WTC11 (cell line): ENCODE measurements at regions not wholly inside any gene's neighbourhood (a gene's known extent, or its start where the extent isn't known, plus 50 kb on each side); places are given as distances from the start of the nearest gene placed in this dataset.
"Not testable (repeated sequence)": the region's sequence is repeated elsewhere in the genome, so short reads cannot be mapped to it uniquely, and the experiment has no call there.

Experiments
- ATAC-seq: fragments of 200-7000 bp; cut with Tn5 transposase; 2 replicates; pipeline ENCODE4 v1.10.0; 2021; ENCODE audit warnings: mild to moderate bottlenecking, moderate library complexity
- CTCF ChIA-PET: fragments of 300-600 bp; sonication (Branson Sonifier 250); formaldehyde crosslinking; loops from one replicate; lab custom pipeline; 2021; ENCODE audit warnings: antibody characterized with exemption; lab: Charles Lee
- POLR2A ChIA-PET: fragments of 350-600 bp; sonication (Branson Sonifier 250); formaldehyde crosslinking; loops from one replicate; lab custom pipeline; 2021; ENCODE audit warnings: antibody characterized with exemption; lab: Charles Lee
- DNase-seq: peaks from one replicate; pipeline ENCODE4 v3.0.0; 2021; ENCODE audit warnings: low spot score
- H3K27ac Mint-ChIP-seq: 2 replicates; pipeline ENCODE4 v1.8.0; 2021; ENCODE audit warnings: mixed read lengths
- H3K27me3 Mint-ChIP-seq: 2 replicates; pipeline ENCODE4 v1.8.0; 2021; ENCODE audit warnings: low read depth, mild to moderate bottlenecking, moderate library complexity, mixed read lengths
- H3K36me3 Mint-ChIP-seq: 2 replicates; pipeline ENCODE4 v1.8.0; 2021; ENCODE audit warnings: mixed read lengths
- H3K4me1 Mint-ChIP-seq: 2 replicates; pipeline ENCODE4 v1.8.0; 2022; ENCODE audit warnings: mixed read lengths
- H3K4me3 Mint-ChIP-seq: 2 replicates; pipeline ENCODE4 v1.8.0; 2021; ENCODE audit warnings: mild to moderate bottlenecking, moderate library complexity, mixed read lengths
- H3K9me3 Mint-ChIP-seq: 2 replicates; pipeline ENCODE4 v1.8.0; 2021; ENCODE audit warnings: mixed read lengths
- ATF3 ChIP-seq: sonication (generic); formaldehyde crosslinking; conservative IDR thresholded peaks from 2 replicates; pipeline ENCODE4 v1.8.1; 2022; ENCODE audit warnings: mild to moderate bottlenecking, missing genetic modification reagents
- IRF2 ChIP-seq: sonication (generic); formaldehyde crosslinking; IDR thresholded peaks from 2 replicates; pipeline ENCODE4 v1.8.0; 2022; ENCODE audit warnings: low read depth, missing genetic modification reagents, borderline replicate concordance
- NR2C2 ChIP-seq: sonication (generic); formaldehyde crosslinking; IDR thresholded peaks from 2 replicates; pipeline ENCODE4 v1.8.0; 2022; ENCODE audit warnings: mild to moderate bottlenecking, missing genetic modification reagents
- NR3C1 ChIP-seq: sonication (generic); formaldehyde crosslinking; conservative IDR thresholded peaks from 2 replicates; pipeline ENCODE4 v1.8.1; 2023; ENCODE audit warnings: low read depth, mild to moderate bottlenecking, missing genetic modification reagents
- PREB ChIP-seq: sonication (generic); formaldehyde crosslinking; IDR thresholded peaks from 2 replicates; pipeline ENCODE4 v1.8.1; 2022; ENCODE audit warnings: mild to moderate bottlenecking, missing genetic modification reagents, moderate library complexity, borderline replicate concordance
- TEAD1 ChIP-seq: sonication (generic); formaldehyde crosslinking; IDR thresholded peaks from 2 replicates; pipeline ENCODE4 v1.8.0; 2022; ENCODE audit warnings: mild to moderate bottlenecking, missing genetic modification reagents
- TEAD4 ChIP-seq: sonication (generic); formaldehyde crosslinking; IDR thresholded peaks from 2 replicates; pipeline ENCODE4 v1.8.0; 2022; ENCODE audit warnings: mild to moderate bottlenecking, missing genetic modification reagents
- TP53 ChIP-seq: sonication (generic); formaldehyde crosslinking; IDR thresholded peaks from 2 replicates; pipeline ENCODE4 v1.8.1; 2023; ENCODE audit warnings: mild to moderate bottlenecking, missing genetic modification reagents
- USF1 ChIP-seq: sonication (generic); formaldehyde crosslinking; IDR thresholded peaks from 2 replicates; pipeline ENCODE4 v1.8.0; 2022; ENCODE audit warnings: mild to moderate bottlenecking, missing genetic modification reagents
- ZMAT4 ChIP-seq: fragments of 250-450 bp; sonication (Bioruptor Pico); IDR thresholded peaks from 2 replicates; pipeline ENCODE4 v1.9.0; 2021; ENCODE audit warnings: mild to moderate bottlenecking
- ZNF396 ChIP-seq: fragments of 250-450 bp; sonication (Bioruptor Pico); IDR thresholded peaks from 2 replicates; pipeline ENCODE4 v1.8.0; 2021; ENCODE audit warnings: mild to moderate bottlenecking, moderate library complexity, borderline replicate concordance
- TF ChIP-seq, protein P1 (sequence below): sonication (generic); formaldehyde crosslinking; IDR thresholded peaks from 2 replicates; pipeline ENCODE4 v1.8.1; 2023; ENCODE audit warnings: mild to moderate bottlenecking, missing genetic modification reagents, moderate library complexity
- TF ChIP-seq, protein P2 (sequence below): sonication (generic); formaldehyde crosslinking; IDR thresholded peaks from 2 replicates; pipeline ENCODE4 v1.8.1; 2023; ENCODE audit warnings: mild to moderate bottlenecking, missing genetic modification reagents, borderline replicate concordance
- TF ChIP-seq, protein P3 (sequence below): sonication (generic); formaldehyde crosslinking; IDR thresholded peaks from 2 replicates; pipeline ENCODE4 v1.8.1; 2022; ENCODE audit warnings: missing genetic modification reagents, borderline replicate concordance
- TF ChIP-seq, protein P4 (sequence below): sonication (generic); formaldehyde crosslinking; IDR thresholded peaks from 2 replicates; pipeline ENCODE4 v1.8.0; 2023; ENCODE audit warnings: missing genetic modification reagents, mild to moderate bottlenecking, borderline replicate concordance

DNA sequence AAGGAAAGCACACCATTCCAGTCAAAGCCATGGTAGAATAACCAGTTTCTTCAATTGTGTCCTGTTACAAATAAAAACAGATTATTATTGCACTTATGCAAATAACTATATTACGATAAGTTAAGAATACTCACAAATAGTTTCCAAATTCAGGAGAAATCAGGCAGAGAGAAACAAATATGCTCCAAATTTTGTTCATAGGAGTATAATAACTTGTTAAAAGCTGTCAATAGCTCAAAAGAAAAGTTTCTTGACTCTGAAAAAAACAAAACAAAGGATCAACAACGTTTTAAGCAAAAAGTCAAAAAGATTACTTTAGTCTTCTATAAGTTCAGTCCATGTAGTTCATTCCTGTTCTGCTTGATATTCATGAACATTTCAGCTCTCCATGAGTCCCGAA, 59.7 kb upstream of the BDH1 start (continued):
- no peak for TF ChIP-seq IRF2 (CRISPR knock-in tag)

DNA sequence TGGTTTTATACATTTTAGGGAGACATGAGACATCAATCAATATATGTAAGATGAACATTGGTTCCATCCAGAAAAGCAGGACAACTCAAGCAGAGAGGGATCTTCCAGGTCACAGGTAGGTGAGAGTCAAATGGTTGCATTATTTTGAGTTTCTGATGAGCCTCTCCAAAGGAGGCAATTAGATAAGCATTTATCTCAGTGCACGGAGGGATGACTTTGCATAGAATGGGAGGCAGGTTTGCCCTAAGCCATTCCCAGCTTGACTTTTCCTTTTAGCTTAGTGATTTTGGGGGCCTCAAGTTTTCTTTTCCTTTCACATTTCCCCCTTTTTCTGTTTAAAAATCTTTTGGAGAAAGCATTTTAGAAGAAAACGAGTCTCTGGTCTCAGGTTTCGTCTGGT, 58.4 kb upstream of the BDH1 start:
- H3K27ac Mint-ChIP-seq, POLR2A ChIA-PET, H3K4me3 Mint-ChIP-seq, DNase-seq, ATAC-seq, H3K4me1 Mint-ChIP-seq, H3K27me3 Mint-ChIP-seq: not testable (repeated sequence)
- CTCF ChIA-PET, result interaction anchor here (2.9 kb wide), 1 partner anchor 15 kb away, joined by 13 read pairs; no protein-coding TSS in a partner anchor
- Mint-ChIP-seq H3K9me3 (peaks cover 45% of the 10 kb centered on the region), H3K36me3 (peaks cover 80% of the 10 kb centered on the region)

DNA sequence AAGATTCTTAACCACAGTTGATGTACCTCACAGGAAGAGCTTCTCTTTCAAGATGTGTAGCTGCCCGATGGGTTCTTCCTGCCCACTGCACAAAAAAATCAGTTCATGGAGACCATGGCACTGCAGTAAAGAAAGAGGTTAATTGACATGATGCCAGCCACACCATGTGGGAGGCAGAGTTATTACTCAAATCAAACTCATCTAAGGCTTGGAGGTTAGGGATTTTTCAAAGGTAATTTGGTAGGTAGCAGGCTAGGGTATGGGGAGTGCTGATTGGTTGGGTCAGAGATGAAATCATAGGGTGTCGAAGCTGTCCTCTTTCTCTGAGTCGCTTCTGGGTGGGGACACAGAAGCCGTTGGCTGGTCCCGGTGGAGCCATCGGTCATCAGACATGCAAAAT, 57.4 kb upstream of the BDH1 start:
- DNase-seq (no peak), ATAC-seq (no peak)
- POLR2A ChIA-PET, result no interaction called here
- CTCF ChIA-PET, result interaction anchor here (0.8 to 2.9 kb wide), 2 partner anchors 14 kb away, joined by 5 to 13 read pairs; no protein-coding TSS in a partner anchor
- Mint-ChIP-seq H3K27ac (no peak overlapping the region), H3K9me3 (peaks cover 45% of the 10 kb centered on the region), H3K4me1 (no peaks in the 10 kb centered on the region), H3K27me3 (no peaks in the 10 kb centered on the region), H3K4me3 (no peak overlapping the region), H3K36me3 (peaks cover 80% of the 10 kb centered on the region)
- TF ChIP-seq ZMAT4 (CRISPR knock-in tag), result no peak
- TF ChIP-seq, protein P1, sequence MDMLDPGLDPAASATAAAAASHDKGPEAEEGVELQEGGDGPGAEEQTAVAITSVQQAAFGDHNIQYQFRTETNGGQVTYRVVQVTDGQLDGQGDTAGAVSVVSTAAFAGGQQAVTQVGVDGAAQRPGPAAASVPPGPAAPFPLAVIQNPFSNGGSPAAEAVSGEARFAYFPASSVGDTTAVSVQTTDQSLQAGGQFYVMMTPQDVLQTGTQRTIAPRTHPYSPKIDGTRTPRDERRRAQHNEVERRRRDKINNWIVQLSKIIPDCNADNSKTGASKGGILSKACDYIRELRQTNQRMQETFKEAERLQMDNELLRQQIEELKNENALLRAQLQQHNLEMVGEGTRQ (CRISPR knock-in tag), result no peak

GRCh38 chr3:197611255-197611654, 55.5 kb upstream of the BDH1 start:
- ATAC-seq, result no peak
- CTCF ChIA-PET, result interaction anchor here (1.3 kb wide), 1 partner anchor 12 kb away, joined by 5 read pairs; no protein-coding TSS in a partner anchor
- POLR2A ChIA-PET, result no interaction called here
- Mint-ChIP-seq H3K9me3 (peaks cover 48% of the 10 kb centered on the region), H3K27ac (no peak overlapping the region), H3K36me3 (peaks cover 83% of the 10 kb centered on the region), H3K4me1 (no peaks in the 10 kb centered on the region), H3K27me3 (no peaks in the 10 kb centered on the region), H3K4me3 (no peak overlapping the region)
- no peak for DNase-seq
- TF ChIP-seq, protein P2, sequence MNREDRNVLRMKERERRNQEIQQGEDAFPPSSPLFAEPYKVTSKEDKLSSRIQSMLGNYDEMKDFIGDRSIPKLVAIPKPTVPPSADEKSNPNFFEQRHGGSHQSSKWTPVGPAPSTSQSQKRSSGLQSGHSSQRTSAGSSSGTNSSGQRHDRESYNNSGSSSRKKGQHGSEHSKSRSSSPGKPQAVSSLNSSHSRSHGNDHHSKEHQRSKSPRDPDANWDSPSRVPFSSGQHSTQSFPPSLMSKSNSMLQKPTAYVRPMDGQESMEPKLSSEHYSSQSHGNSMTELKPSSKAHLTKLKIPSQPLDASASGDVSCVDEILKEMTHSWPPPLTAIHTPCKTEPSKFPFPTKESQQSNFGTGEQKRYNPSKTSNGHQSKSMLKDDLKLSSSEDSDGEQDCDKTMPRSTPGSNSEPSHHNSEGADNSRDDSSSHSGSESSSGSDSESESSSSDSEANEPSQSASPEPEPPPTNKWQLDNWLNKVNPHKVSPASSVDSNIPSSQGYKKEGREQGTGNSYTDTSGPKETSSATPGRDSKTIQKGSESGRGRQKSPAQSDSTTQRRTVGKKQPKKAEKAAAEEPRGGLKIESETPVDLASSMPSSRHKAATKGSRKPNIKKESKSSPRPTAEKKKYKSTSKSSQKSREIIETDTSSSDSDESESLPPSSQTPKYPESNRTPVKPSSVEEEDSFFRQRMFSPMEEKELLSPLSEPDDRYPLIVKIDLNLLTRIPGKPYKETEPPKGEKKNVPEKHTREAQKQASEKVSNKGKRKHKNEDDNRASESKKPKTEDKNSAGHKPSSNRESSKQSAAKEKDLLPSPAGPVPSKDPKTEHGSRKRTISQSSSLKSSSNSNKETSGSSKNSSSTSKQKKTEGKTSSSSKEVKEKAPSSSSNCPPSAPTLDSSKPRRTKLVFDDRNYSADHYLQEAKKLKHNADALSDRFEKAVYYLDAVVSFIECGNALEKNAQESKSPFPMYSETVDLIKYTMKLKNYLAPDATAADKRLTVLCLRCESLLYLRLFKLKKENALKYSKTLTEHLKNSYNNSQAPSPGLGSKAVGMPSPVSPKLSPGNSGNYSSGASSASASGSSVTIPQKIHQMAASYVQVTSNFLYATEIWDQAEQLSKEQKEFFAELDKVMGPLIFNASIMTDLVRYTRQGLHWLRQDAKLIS, result no peak
- no peak for TF ChIP-seq NR2C2
- no peak for TF ChIP-seq PREB (CRISPR knock-in tag)
- no peak for TF ChIP-seq TEAD1 (CRISPR knock-in tag)
- no peak for TF ChIP-seq USF1 (CRISPR knock-in tag)
- TF ChIP-seq TP53 (CRISPR knock-in tag), result no peak
- TF ChIP-seq NR3C1 (CRISPR knock-in tag), result no peak
- no peak for TF ChIP-seq ZNF396 (CRISPR knock-in tag)
- no peak for TF ChIP-seq TEAD4
- no peak for TF ChIP-seq ATF3 (CRISPR knock-in tag)
- TF ChIP-seq, protein P3, sequence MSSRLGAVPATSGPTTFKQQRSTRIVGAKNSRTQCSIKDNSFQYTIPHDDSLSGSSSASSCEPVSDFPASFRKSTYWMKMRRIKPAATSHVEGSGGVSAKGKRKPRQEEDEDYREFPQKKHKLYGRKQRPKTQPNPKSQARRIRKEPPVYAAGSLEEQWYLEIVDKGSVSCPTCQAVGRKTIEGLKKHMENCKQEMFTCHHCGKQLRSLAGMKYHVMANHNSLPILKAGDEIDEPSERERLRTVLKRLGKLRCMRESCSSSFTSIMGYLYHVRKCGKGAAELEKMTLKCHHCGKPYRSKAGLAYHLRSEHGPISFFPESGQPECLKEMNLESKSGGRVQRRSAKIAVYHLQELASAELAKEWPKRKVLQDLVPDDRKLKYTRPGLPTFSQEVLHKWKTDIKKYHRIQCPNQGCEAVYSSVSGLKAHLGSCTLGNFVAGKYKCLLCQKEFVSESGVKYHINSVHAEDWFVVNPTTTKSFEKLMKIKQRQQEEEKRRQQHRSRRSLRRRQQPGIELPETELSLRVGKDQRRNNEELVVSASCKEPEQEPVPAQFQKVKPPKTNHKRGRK, result no peak
- TF ChIP-seq, protein P4, sequence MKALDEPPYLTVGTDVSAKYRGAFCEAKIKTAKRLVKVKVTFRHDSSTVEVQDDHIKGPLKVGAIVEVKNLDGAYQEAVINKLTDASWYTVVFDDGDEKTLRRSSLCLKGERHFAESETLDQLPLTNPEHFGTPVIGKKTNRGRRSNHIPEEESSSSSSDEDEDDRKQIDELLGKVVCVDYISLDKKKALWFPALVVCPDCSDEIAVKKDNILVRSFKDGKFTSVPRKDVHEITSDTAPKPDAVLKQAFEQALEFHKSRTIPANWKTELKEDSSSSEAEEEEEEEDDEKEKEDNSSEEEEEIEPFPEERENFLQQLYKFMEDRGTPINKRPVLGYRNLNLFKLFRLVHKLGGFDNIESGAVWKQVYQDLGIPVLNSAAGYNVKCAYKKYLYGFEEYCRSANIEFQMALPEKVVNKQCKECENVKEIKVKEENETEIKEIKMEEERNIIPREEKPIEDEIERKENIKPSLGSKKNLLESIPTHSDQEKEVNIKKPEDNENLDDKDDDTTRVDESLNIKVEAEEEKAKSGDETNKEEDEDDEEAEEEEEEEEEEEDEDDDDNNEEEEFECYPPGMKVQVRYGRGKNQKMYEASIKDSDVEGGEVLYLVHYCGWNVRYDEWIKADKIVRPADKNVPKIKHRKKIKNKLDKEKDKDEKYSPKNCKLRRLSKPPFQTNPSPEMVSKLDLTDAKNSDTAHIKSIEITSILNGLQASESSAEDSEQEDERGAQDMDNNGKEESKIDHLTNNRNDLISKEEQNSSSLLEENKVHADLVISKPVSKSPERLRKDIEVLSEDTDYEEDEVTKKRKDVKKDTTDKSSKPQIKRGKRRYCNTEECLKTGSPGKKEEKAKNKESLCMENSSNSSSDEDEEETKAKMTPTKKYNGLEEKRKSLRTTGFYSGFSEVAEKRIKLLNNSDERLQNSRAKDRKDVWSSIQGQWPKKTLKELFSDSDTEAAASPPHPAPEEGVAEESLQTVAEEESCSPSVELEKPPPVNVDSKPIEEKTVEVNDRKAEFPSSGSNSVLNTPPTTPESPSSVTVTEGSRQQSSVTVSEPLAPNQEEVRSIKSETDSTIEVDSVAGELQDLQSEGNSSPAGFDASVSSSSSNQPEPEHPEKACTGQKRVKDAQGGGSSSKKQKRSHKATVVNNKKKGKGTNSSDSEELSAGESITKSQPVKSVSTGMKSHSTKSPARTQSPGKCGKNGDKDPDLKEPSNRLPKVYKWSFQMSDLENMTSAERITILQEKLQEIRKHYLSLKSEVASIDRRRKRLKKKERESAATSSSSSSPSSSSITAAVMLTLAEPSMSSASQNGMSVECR, result no peak
